Stimulated activated CD4-positive, alpha-beta T cell treated with anti-CD3 and anti-CD28 coated beads, Interleukin-15, amount 100 ng/mL, for 24 hours (primary cell): ENCODE measurements at regions not wholly inside any gene's neighbourhood (a gene's known extent, or its start where the extent isn't known, plus 50 kb on each side); places are given as distances from the start of the nearest gene placed in this dataset.
"Not testable (repeated sequence)": the region's sequence is repeated elsewhere in the genome, so short reads cannot be mapped to it uniquely, and the experiment has no call there.

ENCODE experiments used
- DNase-seq: peaks from one replicate; pipeline ENCODE4 v3.0.0-alpha.2; 2020

- no peak for DNase-seq
Measured at GRCh38 chr14:37650356-37651037, 55.1 kb downstream of the TTC6 start.

- no peak for DNase-seq
Measured at GRCh38 chr14:37652042-37652441, 56.6 kb downstream of the TTC6 start.

GRCh38 chr14:37655418-37655817, 60.0 kb downstream of the TTC6 start:
- DNase-seq, result no peak

- DNase-seq, result no peak
Measured at GRCh38 chr14:37658156-37658555, 62.7 kb downstream of the TTC6 start.

GRCh38 chr14:37663498-37663897, 68.1 kb downstream of the TTC6 start:
- no peak for DNase-seq

- no peak for DNase-seq
Measured at GRCh38 chr14:37665479-37665878, 70.0 kb downstream of the TTC6 start.

- DNase-seq, result no peak
Measured at GRCh38 chr14:37665951-37666350, 70.5 kb downstream of the TTC6 start.

- DNase-seq, result no peak
Measured at GRCh38 chr14:37668646-37669045, 73.2 kb downstream of the TTC6 start.

GRCh38 chr14:37669242-37669641, 73.8 kb downstream of the TTC6 start:
- DNase-seq, result no peak

GRCh38 chr14:37673439-37673838, 78.0 kb downstream of the TTC6 start:
- no peak for DNase-seq

- DNase-seq, result no peak
Measured at GRCh38 chr14:37678916-37679315, 83.5 kb downstream of the TTC6 start.

GRCh38 chr14:37681486-37681885, 86.1 kb downstream of the TTC6 start:
- DNase-seq, result no peak

- DNase-seq, result not testable (repeated sequence)
Measured at GRCh38 chr14:37692680-37693079, 97.3 kb downstream of the TTC6 start.

GRCh38 chr14:37693420-37693819, 98.0 kb downstream of the TTC6 start:
- not testable (repeated sequence) for DNase-seq

- no peak for DNase-seq
Measured at GRCh38 chr14:37695866-37696265, 100.4 kb downstream of the TTC6 start.

- no peak for DNase-seq
Measured at GRCh38 chr14:37697489-37698121, 102.2 kb downstream of the TTC6 start.

- DNase-seq, result no peak
Measured at GRCh38 chr14:37698840-37699777, 103.7 kb downstream of the TTC6 start.

- DNase-seq, result no peak
Measured at GRCh38 chr14:37707716-37708115, 112.3 kb downstream of the TTC6 start.

GRCh38 chr14:37708481-37708880, 113.1 kb downstream of the TTC6 start:
- DNase-seq, result no peak

GRCh38 chr14:37709419-37710195, 114.2 kb downstream of the TTC6 start:
- DNase-seq, result no peak

- no peak for DNase-seq
Measured at GRCh38 chr14:37711356-37711830, 116.0 kb downstream of the TTC6 start.

GRCh38 chr14:37711831-37712475, 116.5 kb downstream of the TTC6 start:
- DNase-seq, result no peak
